NOMO-1 (cell line): ENCODE measurements at regions not wholly inside any gene's neighbourhood (a gene's known extent, or its start where the extent isn't known, plus 50 kb on each side); places are given as distances from the start of the nearest gene placed in this dataset.

ENCODE experiments used
- DNase-seq, 2 experiments: peaks; one replicate each; lab custom pipeline; 2025; ENCODE audit not compliant: unreplicated experiment in 2 of 2; lab: John Stamatoyannopoulos, UW

DNA sequence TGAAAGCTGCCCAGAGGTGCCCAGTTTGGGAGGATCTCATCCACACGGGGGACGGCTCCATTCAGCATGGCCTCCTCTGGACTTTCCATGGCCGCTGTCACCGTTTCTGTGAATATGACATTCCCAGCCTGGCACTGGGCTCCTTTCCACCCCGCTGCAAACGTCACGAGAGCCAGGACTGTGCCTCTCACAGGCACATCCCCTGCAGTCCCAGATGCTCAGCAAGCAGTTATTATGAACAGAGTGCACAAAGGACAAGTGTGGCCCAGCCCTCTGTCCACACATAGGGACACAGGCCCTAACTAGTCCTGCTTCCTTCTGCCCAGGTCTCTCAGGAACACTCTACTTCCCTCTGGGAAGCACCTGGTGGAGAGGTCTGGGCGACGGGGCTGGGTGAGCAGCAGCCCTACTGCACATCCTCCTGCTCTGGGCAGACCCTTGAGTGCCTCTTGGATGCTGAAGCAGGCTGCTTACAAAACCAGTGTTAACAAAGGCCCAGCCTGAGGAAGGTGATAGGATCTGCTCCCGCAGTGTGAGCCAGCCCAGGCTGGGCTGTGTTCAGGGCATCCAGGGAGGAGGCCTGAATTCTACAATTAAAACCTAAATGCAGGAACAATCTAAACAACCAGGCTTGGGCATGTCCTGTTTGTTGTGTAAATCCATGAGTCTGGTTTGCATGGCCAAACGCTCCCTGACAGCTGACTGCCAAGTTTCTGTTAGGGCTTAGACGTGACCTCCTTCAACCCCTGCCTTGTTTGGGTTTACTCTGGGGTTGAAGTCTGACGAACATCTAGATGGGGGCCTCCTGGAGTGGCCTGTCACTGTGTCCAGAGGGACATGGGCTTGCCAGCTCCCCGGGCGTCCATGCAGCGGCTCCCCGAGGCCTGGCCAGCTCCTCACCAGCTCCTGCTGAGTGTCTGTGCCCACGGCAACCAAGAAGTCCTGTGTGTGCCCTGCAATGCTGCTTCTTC, 269.8 kb downstream of the GADD45G start:
- DNase-seq, result no peak

DNA sequence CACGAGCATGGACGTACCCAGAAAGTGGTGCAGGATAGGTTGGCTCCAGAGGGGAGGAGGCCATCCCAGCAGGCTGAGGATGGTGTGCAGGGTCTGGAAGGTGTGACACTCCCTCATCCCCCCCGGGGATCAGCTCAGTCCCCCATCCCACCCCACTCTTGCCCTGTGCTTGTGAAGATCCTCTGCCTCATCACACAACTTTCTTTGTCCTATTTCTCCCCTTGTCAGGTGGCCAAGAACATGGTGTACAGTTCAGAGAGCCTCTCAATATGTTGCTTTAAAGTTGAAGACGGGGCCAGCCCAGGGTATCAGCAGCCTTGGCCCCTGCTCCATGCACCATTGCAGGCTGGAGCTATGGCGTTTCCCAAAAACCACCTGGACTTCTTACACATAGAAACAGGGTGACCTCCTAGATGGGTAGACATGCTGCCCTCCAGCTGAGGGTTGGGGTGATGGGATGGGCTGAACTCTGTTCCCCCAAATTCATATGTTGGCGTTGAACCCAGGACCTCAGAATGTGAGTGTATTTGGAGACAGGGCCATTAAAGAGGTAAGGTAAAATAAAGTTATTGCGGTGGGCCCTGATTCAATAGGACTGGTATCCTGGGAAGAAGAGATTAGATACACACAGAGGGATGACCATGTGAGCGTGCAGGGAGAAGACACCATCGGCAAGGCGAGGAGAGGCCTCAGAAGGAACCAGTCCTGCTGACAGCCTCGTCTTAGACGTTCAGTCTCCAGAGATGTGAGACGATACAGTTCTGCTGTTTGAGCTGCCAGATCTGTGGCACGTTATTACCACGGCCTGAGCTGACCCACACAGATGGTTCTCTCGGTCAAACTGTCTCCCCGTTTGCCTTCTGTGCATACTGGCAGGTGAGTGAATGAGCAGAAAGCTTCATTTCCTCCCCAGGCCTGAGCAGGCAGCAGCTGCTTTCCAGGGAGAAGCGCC, 272.5 kb downstream of the GADD45G start:
- no peak for DNase-seq

DNA sequence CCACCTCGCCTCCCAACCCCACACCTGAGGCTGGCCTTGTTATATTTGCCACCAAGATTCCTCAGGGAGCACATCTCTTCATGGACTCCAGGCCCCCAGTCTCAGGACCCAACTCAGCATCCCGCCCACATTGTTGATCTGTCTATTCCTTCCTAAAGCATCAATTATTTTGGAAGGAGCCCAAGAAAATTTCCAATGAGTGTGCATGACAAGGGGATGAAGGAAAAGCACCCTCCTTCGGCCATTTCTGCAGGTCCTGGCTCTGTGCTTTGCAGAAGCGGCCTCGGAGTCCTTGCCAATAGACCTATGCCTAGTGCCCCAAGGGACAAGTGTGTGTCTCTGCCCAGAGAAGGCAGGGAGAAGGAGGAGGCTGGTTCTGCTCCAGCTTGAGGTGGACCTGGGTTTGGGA, 273.2 kb downstream of the GADD45G start:
- no peak for DNase-seq

DNA sequence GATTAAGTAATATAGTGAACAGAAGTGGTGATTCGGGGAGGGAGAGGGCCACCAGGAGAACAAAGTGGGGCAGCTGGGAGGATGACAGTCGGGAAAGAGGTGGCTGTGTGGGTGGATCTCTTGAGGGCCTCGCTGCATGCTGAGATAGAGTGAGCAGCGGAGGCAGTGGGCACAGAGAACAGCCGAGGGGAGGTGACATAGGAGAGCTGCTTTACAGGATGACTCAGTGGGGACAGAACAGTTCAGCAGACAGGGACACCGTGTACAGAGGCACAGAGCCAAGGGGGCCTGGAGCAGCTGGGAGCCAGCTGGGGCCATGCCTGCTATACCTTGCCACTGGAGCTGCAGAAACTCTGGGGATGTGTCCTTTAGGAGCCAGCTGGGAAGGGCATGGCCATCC, 273.9 kb downstream of the GADD45G start:
- no peak for DNase-seq

DNA sequence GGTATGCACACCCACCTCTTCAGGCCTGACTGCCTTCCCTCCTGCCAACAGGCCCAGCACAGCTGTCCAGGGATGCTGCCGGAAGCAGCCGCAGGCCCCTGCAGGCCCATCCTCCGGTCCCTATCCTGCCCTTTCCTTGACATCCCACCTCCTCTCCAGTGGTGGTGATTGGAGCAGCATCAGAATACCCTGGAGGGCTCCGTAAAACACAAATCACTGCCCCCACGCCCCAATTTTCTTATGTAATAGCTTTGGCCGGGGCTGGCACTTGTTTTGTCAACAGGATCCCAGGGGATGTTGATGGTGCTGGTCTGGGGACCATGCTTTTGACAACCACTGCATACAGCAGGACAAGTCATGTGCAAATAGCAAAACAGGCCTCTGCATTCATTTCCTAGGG, 274.5 kb downstream of the GADD45G start:
- DNase-seq, result no peak

DNA sequence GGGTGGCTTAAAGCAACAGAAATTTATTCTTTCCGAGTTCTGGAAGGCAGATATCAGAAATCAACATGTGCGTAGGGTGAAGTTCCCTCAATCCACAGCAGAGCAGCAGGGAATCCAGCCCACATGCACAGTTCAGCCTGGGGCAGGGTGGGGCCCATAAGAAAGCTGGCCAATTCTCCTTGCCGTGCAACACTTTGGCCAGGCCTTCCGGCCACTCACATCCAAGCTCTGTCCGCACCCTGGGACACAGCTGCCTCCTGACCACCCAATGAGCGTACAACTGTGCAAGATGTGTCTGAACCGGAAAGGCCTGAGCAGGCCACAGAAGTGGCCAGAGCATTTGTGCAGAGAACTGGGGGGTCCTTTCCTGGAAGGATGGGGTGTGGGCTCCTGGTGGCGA, 274.9 kb downstream of the GADD45G start:
- DNase-seq, result no peak

DNA sequence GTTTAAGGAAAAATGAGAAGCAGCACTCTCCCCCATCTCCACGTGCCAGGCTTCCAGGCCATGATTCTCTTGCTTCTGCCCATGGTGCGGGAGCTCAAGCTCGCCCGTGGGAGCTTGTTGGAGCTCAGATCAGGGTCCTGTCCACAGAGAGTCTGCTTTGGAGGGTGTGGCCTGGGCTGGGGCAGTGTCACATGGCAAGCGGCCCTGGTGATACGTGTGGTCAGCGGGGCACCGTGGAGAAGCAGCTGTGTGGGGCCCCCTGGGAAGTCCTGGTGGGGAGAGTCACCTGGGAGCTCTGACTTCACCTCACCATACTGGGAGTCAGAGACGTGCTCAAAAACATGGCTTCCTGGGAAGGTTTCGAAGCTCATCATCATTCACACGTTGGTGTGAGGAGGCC, 275.3 kb downstream of the GADD45G start:
- no peak for DNase-seq

DNA sequence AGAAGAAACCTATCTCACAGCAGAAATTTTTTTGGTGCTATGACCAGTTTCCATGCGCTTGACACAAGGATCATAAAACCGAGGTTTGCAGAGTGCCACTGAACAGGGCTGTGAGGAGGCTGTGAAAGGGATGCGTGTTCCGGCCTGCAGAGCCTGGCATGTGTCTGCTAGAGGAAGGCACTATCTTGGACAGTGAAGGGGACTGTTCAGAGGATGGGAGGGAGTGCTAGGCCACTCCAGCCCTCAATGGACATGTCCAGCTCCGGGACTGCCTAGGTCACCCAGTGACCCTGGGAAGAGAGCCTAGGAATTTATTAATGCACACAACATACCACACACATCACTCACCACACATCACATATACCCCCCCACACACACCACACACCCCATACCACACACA, 275.9 kb downstream of the GADD45G start:
- DNase-seq, result no peak

DNA sequence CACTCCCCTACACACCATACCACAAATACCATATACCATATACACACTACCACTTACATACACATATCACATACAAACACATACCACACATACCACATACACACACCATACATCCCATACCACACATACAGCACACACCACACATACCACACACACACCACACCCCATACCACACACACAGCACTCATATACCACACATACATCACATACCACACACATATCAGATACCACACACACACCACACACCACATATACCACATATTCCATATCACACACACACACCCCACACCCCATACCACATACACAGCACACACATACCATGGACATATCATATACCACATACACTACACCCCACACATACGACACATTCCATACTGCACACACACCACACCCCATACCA, 276.6 kb downstream of the GADD45G start:
- DNase-seq, result no peak

DNA sequence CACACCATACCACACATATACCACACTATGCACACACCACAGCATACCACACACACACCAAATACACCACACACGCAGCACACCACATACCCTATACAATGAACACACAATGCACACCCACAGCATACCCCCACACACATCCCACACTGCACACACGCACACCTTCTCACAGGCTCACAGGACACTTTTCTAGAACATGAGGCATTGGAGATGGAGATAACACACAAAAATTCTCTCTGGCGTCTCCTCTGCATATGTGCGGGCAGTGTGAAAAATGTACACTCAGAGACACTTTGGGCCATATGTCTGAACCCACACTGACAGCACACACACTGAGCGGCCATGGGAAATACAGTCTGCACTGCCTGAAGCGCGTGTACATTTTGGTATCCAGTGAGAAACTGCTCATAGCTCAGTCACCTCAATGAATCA, 278.1 kb downstream of the GADD45G start:
- DNase-seq, result no peak

DNA sequence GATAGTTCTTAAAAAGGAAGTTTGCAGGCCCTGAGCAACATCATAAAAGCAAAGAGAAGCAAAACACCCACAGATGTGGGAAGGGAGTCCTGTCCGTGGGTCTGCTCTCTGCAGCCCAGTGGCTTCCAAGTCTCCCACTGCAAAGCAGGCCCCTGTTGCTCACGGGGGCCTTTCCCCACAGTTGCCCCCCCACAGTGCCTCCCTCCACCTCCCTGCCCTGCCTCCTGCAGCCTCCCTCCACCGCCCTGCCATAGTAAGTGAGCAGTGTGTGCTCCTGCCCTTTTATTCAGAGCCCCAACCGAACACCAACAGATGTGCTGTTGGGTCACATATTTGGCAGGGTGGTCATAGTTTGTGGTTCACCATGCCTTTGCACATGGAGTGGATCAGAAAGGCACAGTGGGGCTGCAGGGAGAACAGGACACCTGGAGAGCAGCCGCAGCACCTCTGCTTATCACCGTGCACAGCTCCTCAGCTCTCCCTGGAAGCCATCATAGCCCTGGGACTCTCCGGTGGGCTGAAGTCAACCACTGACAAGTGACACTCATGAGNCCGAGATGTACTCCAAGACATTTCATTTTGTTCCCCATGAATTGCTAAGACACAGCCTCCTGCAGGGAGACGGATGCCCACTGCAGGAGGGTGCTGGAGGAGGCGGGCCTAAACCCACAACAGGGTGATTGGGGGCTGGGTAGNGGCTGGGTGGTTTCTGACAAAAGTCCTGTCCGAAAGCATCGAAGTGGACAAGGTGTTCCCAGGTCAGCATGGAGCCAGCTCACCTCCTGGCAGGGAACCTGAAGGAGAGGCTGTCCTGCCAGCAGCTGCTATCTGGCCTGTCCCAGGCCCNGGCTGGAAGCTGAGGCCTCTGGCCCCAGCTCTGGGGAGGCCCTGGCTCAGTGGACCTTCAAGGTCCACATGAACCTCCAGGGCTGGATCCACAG, 278.9 kb downstream of the GADD45G start:
- no peak for DNase-seq

DNA sequence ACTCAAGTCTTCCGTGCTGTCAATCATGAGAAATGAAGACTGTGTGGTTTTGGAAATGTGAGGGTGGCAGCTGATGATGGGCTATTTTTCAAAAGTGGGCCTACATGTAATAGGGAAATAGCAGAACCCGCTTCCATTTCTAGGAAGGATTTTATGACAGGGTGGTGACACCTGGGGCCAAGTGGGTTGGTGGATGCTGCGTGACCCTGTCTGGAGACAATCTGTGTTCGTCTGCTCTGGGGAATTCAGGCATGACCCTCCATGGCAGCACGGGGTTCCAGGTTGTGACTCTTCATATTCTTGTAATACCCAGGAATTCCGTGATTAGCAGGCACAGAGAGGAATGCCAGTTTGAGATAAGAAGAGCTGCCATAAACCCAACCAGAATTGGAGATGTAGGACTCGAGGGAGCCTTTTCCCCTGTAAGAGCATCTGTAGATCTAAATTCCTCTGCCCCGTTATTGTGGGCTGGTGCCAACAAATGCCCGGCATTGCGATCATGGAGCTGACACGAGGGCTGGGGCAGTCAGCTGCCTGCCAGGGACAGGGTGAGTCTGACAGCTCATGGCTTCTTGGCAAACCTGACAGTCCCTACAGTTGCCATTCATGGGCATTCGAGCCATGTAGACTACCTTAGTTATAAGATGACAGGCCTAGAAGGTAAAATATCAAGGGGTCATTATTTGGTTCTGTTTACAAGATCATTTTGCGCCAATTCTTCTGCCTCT, 279.7 kb downstream of the GADD45G start:
- no peak for DNase-seq

DNA sequence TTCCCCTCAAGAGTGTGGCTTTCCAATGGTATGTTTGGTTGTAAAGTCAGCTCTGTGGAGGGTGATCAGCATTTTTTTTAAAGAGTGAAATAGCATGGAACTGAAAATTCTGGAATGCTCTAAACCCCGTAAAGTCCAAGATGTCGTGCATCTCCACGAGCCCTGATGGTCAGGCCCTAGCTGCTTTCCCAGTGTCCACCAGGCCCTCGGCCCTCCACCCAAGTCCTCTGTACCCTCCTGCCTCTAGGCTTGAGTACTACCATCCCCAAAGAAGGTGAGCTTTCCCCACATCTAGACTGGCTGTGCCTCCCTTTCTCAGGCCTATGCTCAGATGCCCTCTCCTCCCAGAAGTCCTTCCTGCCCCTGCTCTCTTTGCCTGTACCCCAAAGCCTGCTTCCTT, 280.3 kb downstream of the GADD45G start:
- no peak for DNase-seq

DNA sequence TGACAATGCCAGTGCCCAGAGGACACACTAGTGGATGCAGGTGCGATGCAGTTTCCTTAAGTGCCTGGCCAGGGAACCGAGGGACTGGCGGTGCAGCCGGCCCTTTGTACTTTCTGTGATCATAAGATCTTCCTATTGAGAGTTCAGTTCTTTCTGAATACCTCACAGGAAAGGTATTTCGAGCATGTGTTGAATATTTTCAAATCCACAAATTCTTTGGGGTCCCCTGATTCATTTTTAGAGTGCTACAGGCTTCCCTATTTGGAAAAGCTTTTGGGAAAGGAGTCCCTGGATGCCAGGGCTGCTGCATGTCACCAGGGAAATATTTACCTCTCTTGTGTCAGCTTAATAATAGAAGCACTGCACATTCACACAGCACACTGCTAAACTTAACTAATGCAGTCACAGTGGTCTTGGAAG, 281.5 kb downstream of the GADD45G start:
- DNase-seq, result no peak

DNA sequence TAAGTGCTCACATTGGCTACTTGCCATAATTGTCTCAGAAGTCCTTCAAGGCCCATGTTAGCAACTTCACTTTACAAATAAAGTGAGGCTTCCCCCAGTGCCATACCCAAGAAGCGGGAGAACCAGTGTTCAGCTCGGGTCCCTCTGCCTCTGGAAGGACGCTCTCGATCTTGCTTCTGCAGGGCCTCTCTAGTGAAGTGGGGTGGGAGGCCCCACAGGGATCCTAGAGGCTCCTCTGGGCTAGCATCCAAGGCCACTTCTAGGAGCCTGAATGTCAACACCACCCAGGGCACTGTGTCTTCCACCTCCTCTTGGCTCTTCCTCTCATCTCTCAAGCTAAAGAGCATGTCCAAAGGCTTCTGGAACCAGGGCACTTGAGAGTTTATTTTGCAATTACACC, 282.5 kb downstream of the GADD45G start:
- no peak for DNase-seq

DNA sequence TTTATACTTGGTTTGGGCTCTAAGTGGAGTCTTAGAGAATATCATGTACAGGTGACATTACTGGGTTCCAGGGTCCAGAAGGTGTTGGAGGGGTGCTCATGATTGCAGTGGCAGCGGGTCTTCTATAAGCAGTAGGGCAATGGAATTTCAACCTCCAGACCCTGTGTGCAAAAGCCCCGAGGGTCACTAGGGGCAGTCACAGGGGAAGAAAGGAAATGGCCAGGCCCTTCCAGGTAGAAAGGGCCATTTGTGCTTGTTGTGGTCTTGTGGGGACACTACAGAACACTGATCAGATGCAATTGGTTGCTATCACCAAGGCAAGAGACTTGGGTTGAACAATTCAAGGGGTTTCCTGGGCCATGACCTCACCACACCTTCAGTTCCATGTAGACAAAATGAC, 283.4 kb downstream of the GADD45G start:
- DNase-seq, result no peak

DNA sequence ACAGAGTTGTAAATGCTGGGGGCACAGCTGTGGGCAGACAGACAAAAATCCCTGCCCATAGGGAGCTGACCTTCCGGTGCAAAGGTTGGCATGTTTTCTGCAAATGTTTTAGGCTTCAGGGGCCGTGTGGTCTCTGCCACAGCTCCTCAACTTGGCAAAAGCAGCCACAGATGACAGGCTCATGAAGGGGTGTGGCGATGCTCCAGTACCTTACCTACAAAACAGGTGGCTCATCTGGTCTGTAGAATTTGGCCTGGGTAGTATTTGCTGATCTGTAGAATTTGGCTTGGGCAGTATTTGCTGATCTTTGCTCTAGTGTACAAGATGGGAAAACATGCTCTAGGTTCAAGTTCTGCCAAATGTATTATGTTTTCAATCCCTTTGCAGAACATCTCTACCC, 283.9 kb downstream of the GADD45G start:
- DNase-seq, result no peak

DNA sequence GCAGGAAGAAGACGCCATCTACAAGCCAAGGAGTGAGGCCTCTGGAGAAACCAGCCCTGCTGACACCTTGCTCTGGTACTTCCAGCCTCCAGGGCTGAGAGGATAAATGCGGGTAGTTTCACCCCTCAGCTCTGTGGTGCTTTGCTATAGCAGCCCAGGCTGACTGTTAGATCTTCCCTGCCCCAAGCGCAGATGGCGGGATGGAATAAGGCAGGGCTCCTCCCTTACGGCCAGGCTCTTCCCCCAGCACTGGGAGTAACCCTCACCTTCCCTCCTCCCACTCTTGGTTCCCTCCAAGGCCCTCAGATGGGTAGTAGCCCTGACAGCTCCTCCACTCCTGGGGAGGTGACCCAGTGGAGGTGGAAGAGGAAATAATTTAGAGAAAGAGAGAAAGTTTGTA, 285.1 kb downstream of the GADD45G start:
- DNase-seq, result no peak

DNA sequence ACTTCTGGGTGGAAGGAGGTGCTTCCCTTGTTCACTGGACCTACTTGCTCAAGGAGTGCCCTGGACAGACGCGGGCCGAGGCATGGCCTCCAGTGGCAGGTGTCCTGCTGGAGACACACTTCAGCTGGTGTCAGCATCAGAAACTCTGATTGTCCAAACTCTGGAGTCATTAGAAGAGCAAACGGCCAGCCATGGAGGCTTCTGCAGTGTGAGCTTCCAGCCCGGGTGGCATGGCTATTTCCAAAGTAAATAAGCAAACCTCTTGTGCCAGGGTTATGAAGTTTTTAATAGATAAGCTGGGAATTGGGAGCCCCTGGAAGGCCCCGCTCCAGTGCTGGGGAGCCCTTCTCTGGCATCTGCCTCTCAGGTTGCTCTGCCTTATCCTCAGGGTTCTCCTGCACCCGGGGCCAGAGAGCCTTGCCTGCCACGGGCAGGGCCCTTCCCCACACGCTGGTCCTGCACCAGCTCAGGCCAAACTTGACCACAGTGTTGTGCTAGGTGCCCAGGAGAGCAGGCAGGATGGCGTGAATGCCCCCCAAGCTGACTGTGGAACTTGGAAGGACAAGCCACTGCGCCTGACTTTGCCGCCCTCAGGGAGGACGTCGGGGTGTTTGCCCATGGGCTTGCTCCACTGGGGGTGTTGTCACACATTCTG, 285.6 kb downstream of the GADD45G start:
- no peak for DNase-seq
